Activated effector memory CD4-positive, alpha-beta T cell treated with Interleukin-2 at 50 U/mL for 16 hours (primary cell): ENCODE measurements at regions not wholly inside any gene's neighbourhood (a gene's known extent, or its start where the extent isn't known, plus 50 kb on each side); places are given as distances from the start of the nearest gene placed in this dataset.
"Not testable (repeated sequence)": the region's sequence is repeated elsewhere in the genome, so short reads cannot be mapped to it uniquely, and the experiment has no call there.

Experiments used
- DNase-seq: peaks from one replicate; pipeline ENCODE4 v3.0.0-alpha.2; 2020

GRCh38 chr6:144633886-144634285 is 348.8 kb downstream of the UTRN start:
- DNase-seq = no peak

- DNase-seq = no peak
Measured at GRCh38 chr6:144634371-144634770, 349.2 kb downstream of the UTRN start.

GRCh38 chr6:144635051-144635450 is 349.9 kb downstream of the UTRN start:
- DNase-seq = no peak

GRCh38 chr6:144636025-144636424 is 350.9 kb downstream of the UTRN start:
- DNase-seq = not testable (repeated sequence)

GRCh38 chr6:144637541-144637940 is 352.4 kb downstream of the UTRN start:
- no peak for DNase-seq

GRCh38 chr6:144639654-144640053 is 354.5 kb downstream of the UTRN start:
- DNase-seq = no peak

- no peak for DNase-seq
Measured at GRCh38 chr6:144641286-144641685, 356.2 kb downstream of the UTRN start.

GRCh38 chr6:144644776-144645175 is 359.6 kb downstream of the UTRN start:
- DNase-seq = no peak

GRCh38 chr6:144646093-144647056 is 361.2 kb downstream of the UTRN start:
- DNase-seq = no peak

- DNase-seq = no peak
Measured at GRCh38 chr6:144647406-144647964, 362.4 kb downstream of the UTRN start.

GRCh38 chr6:144647971-144648651 is 363.0 kb downstream of the UTRN start:
- no peak for DNase-seq

GRCh38 chr6:144649085-144649484 is 363.9 kb downstream of the UTRN start:
- DNase-seq = no peak

- no peak for DNase-seq
Measured at GRCh38 chr6:144651234-144651633, 366.1 kb downstream of the UTRN start.

- DNase-seq = no peak
Measured at GRCh38 chr6:144652292-144652891, 367.3 kb downstream of the UTRN start.

GRCh38 chr6:144653885-144654505 is 368.9 kb downstream of the UTRN start:
- no peak for DNase-seq

- no peak for DNase-seq
Measured at GRCh38 chr6:144654506-144654905, 369.4 kb downstream of the UTRN start.

- DNase-seq = no peak
Measured at GRCh38 chr6:144655376-144655775, 370.2 kb downstream of the UTRN start.

- DNase-seq = no peak
Measured at GRCh38 chr6:144657691-144658090, 372.6 kb downstream of the UTRN start.

GRCh38 chr6:144659202-144660182 is 374.4 kb downstream of the UTRN start:
- peak; percentile 7 for DNase-seq

GRCh38 chr6:144660561-144661115 is 375.5 kb downstream of the UTRN start:
- no peak for DNase-seq

- no peak for DNase-seq
Measured at GRCh38 chr6:144661116-144661806, 376.1 kb downstream of the UTRN start.
